Prostate gland (tissue), 2 donors: ENCODE measurements at regions not wholly inside any gene's neighbourhood (a gene's known extent, or its start where the extent isn't known, plus 50 kb on each side); places are given as distances from the start of the nearest gene placed in this dataset.
"Not testable (repeated sequence)": the region's sequence is repeated elsewhere in the genome, so short reads cannot be mapped to it uniquely, and the experiment has no call there.

Source experiments
- DNase-seq: peaks from one replicate; pipeline ENCODE4 v3.0.0-alpha.2; 2019; ENCODE audit warnings: low spot score
- H3K27ac ChIP-seq, 2 donors: fragments of 200-600 bp; sonication (generic); 2 replicates each; pipeline ENCODE4 v1.5.1; 2017 to 2019
- H3K27me3 ChIP-seq: fragments of 200-600 bp; sonication (generic); replicated peaks from 2 replicates; pipeline ENCODE4 v1.5.1; 2019; ENCODE audit not compliant: insufficient read depth
- H3K36me3 ChIP-seq, 2 donors: fragments of 200-600 bp; sonication (generic); 1 replicate in 1 of 2; 2 replicates in 1 of 2; pipeline versions ENCODE4 v1.5.1 to v1.8.1; 2017 to 2019
- H3K4me1 ChIP-seq: fragments of 200-600 bp; sonication (generic); replicated peaks from 2 replicates; pipeline ENCODE4 v1.5.1; 2019
- H3K4me3 ChIP-seq, 2 donors: fragments of 200-600 bp; sonication (generic); 2 replicates each; pipeline ENCODE4 v1.5.1; 2017 to 2019
- H3K9me3 ChIP-seq: fragments of 200-600 bp; sonication (generic); 2 replicates; pipeline ENCODE4 v1.5.1; 2017
- CTCF ChIP-seq, 4 experiments: fragments of 200-600 bp in 2 of 4; fragments of 450-650 bp in 2 of 4; sonication (generic) in 2 of 4; IDR thresholded peaks; 1 replicate in 3 of 4; 2 replicates in 1 of 4; pipeline ENCODE4 v1.5.1; 2016 to 2019; ENCODE audit warnings: antibody characterized with exemption in 4 of 4, mild to moderate bottlenecking in 2 of 4, moderate library complexity in 2 of 4
- POLR2A ChIP-seq: fragments of 450-650 bp; IDR thresholded peaks from one replicate; pipeline ENCODE4 v1.6.1; 2016; ENCODE audit warnings: antibody characterized with exemption, mild to moderate bottlenecking
- POLR2AphosphoS5 ChIP-seq: sonication (generic); formaldehyde crosslinking; IDR thresholded peaks from one replicate; pipeline ENCODE4 v1.6.1; 2017; ENCODE audit warnings: antibody characterized with exemption
- WGBS: methylation state at CpG from one replicate; pipeline ENCODE4 v1.1.5; 2018; 5-methylcytosine and 5-hydroxymethylcytosine counted together
- intact Hi-C: fragments of 100-400 bp; cut with DNase I; formaldehyde crosslinking; loops from one replicate; pipeline ENCODE4 v1.14.2; 2022

GRCh38 chr3:35114686-35115085, 524.6 kb upstream of the ARPP21 start:
- no peak for TF ChIP-seq CTCF (IDR thresholded peaks at IDR 0.05)
- no peak for TF ChIP-seq POLR2A
- TF ChIP-seq POLR2AphosphoS5 = no peak
- intact Hi-C loops = no loop called here
- Histone ChIP-seq H3K27me3 (no peaks in the 10 kb centered on the region), H3K36me3 (no peaks in the 10 kb centered on the region), H3K4me1 (no peaks in the 10 kb centered on the region), H3K9me3 (no peaks in the 10 kb centered on the region), H3K4me3 (no peak overlapping the region), H3K27ac (no peak overlapping the region)
- no peak for DNase-seq
- 85% methylated on average over 3 of the region's 3 CpGs for WGBS

- intact Hi-C loops = no loop called here
- Histone ChIP-seq H3K4me3 (no peak overlapping the region), H3K9me3 (no peaks in the 10 kb centered on the region), H3K36me3 (no peaks in the 10 kb centered on the region), H3K27ac (no peak overlapping the region), H3K27me3 (no peaks in the 10 kb centered on the region), H3K4me1 (no peaks in the 10 kb centered on the region)
- DNase-seq = no peak
- TF ChIP-seq CTCF (IDR thresholded peaks at IDR 0.05) = no peak
- no peak for TF ChIP-seq POLR2A
- TF ChIP-seq POLR2AphosphoS5 = no peak
Measured at GRCh38 chr3:35120026-35120425, 519.3 kb upstream of the ARPP21 start.

GRCh38 chr3:35137612-35138011, 501.7 kb upstream of the ARPP21 start:
- Histone ChIP-seq H3K36me3 (no peaks in the 10 kb centered on the region), H3K4me1 (no peaks in the 10 kb centered on the region), H3K4me3 (no peak overlapping the region), H3K27ac (no peak overlapping the region), H3K9me3 (no peaks in the 10 kb centered on the region), H3K27me3 (no peaks in the 10 kb centered on the region)
- intact Hi-C loops = no loop called here
- DNase-seq = no peak
- no peak for TF ChIP-seq POLR2A
- TF ChIP-seq POLR2AphosphoS5 = no peak
- no peak for TF ChIP-seq CTCF (IDR thresholded peaks at IDR 0.05)

- WGBS = 83% methylated on average over 4 of the region's 4 CpGs
- DNase-seq = no peak
- H3K27ac ChIP-seq = no peak overlapping the region
- intact Hi-C loops = no loop called here
- no peak overlapping the region for H3K4me3 ChIP-seq
- no peaks in the 10 kb centered on the region for H3K9me3 ChIP-seq
- TF ChIP-seq POLR2A = no peak
- TF ChIP-seq POLR2AphosphoS5 = no peak
- no peak for TF ChIP-seq CTCF (IDR thresholded peaks at IDR 0.05)
- no peaks in the 10 kb centered on the region for H3K4me1 ChIP-seq
- no peaks in the 10 kb centered on the region for H3K27me3 ChIP-seq
- H3K36me3 ChIP-seq = no peaks in the 10 kb centered on the region
Measured at GRCh38 chr3:35141406-35141805, 497.9 kb upstream of the ARPP21 start.

GRCh38 chr3:35144011-35144410, 495.3 kb upstream of the ARPP21 start:
- TF ChIP-seq CTCF (IDR thresholded peaks at IDR 0.05) (no peak), POLR2AphosphoS5 (no peak), POLR2A (no peak)
- Histone ChIP-seq H3K9me3 (no peaks in the 10 kb centered on the region), H3K27me3 (no peaks in the 10 kb centered on the region), H3K36me3 (no peaks in the 10 kb centered on the region), H3K4me3 (no peak overlapping the region), H3K27ac (no peak overlapping the region), H3K4me1 (no peaks in the 10 kb centered on the region)
- intact Hi-C loops = no loop called here
- no peak for DNase-seq

GRCh38 chr3:35146256-35147035, 492.9 kb upstream of the ARPP21 start:
- intact Hi-C loops, H3K36me3 ChIP-seq, H3K27me3 ChIP-seq, H3K4me3 ChIP-seq, H3K27ac ChIP-seq, DNase-seq, H3K4me1 ChIP-seq, H3K9me3 ChIP-seq: not testable (repeated sequence)
- WGBS = 58% methylated on average over 10 of the region's 10 CpGs
